GM21619 (cell line): ENCODE measurements at regions not wholly inside any gene's neighbourhood (a gene's known extent, or its start where the extent isn't known, plus 50 kb on each side); places are given as distances from the start of the nearest gene placed in this dataset.

Source experiments
- ATAC-seq: cut with Tn5 transposase; IDR thresholded peaks from one replicate; pipeline ENCODE4 v1.9.1; 2021; ENCODE audit not compliant: unreplicated experiment

- ATAC-seq = no peak
Measured at GRCh38 chr10:6660460-6660859, 80.4 kb upstream of the PRKCQ start.

GRCh38 chr10:6659451-6659850 is 79.4 kb upstream of the PRKCQ start:
- no peak for ATAC-seq

GRCh38 chr10:6657669-6658068 is 77.6 kb upstream of the PRKCQ start:
- ATAC-seq = no peak

- ATAC-seq = no peak
Measured at GRCh38 chr10:6657196-6657595, 77.1 kb upstream of the PRKCQ start.

GRCh38 chr10:6654571-6654970 is 74.5 kb upstream of the PRKCQ start:
- ATAC-seq = no peak

GRCh38 chr10:6650586-6650985 is 70.5 kb upstream of the PRKCQ start:
- ATAC-seq = no peak

GRCh38 chr10:6649903-6650302 is 69.8 kb upstream of the PRKCQ start:
- ATAC-seq = no peak

- ATAC-seq = no peak
Measured at GRCh38 chr10:6648894-6649720, 69.0 kb upstream of the PRKCQ start.

GRCh38 chr10:6647811-6648526 is 67.9 kb upstream of the PRKCQ start:
- no peak for ATAC-seq

- no peak for ATAC-seq
Measured at GRCh38 chr10:6643962-6644361, 63.9 kb upstream of the PRKCQ start.

- ATAC-seq = no peak
Measured at GRCh38 chr10:6642876-6643275, 62.8 kb upstream of the PRKCQ start.

GRCh38 chr10:6640433-6641040 is 60.5 kb upstream of the PRKCQ start:
- ATAC-seq = no peak

GRCh38 chr10:6637053-6637452 is 57.0 kb upstream of the PRKCQ start:
- ATAC-seq = no peak

- no peak for ATAC-seq
Measured at GRCh38 chr10:6635784-6636183, 55.7 kb upstream of the PRKCQ start.
